K562 (cell line): ENCODE measurements at regions not wholly inside any gene's neighbourhood (a gene's known extent, or its start where the extent isn't known, plus 50 kb on each side); places are given as distances from the start of the nearest gene placed in this dataset.

ENCODE experiments used
- CEBPG ChIP-seq, 3 experiments: fragments of 200-800 bp in 1 of 3; sonication (Bioruptor generic) in 1 of 3; sonication (generic) in 1 of 3; formaldehyde crosslinking in 1 of 3; IDR thresholded peaks in 2 of 3; conservative IDR thresholded peaks in 1 of 3; 2 replicates each; pipeline versions ENCODE4 v1.6.1 to v1.8.0; 2016 to 2022; ENCODE audit warnings: missing compliant biosample characterization in 2 of 3, missing genetic modification characterization in 2 of 3, mild to moderate bottlenecking in 1 of 3, missing genetic modification reagents in 1 of 3
- CREM ChIP-seq: IDR thresholded peaks from 2 replicates; pipeline ENCODE4 v1.6.1; 2014; ENCODE audit warnings: antibody characterized with exemption, low read depth
- CTBP1 ChIP-seq: fragments of 450-650 bp; IDR thresholded peaks from 2 replicates; pipeline ENCODE4 v1.6.1; 2016; ENCODE audit warnings: borderline replicate concordance
- DACH1 ChIP-seq: fragments of 450-650 bp; IDR thresholded peaks from 2 replicates; pipeline ENCODE4 v1.6.1; 2018; ENCODE audit not compliant: partially characterized antibody
- ESRRA ChIP-seq: fragments of 450-650 bp; IDR thresholded peaks from 2 replicates; pipeline ENCODE4 v1.6.1; 2014; ENCODE audit warnings: low read depth, mild to moderate bottlenecking, moderate library complexity, borderline replicate concordance
- FOSL1 ChIP-seq: fragments of 200-800 bp; sonication (Bioruptor generic); conservative IDR thresholded peaks from 2 replicates; pipeline ENCODE4 v1.6.1; 2016; ENCODE audit warnings: missing genetic modification characterization, missing compliant biosample characterization
- FOXJ3 ChIP-seq: sonication (generic); formaldehyde crosslinking; IDR thresholded peaks from 2 replicates; pipeline ENCODE4 v1.4.0; 2020; ENCODE audit warnings: mild to moderate bottlenecking, missing genetic modification reagents
- GATA2 ChIP-seq: sonication (generic); formaldehyde crosslinking; IDR thresholded peaks from 2 replicates; pipeline ENCODE4 v1.4.0; 2020; ENCODE audit warnings: mild to moderate bottlenecking, missing genetic modification reagents
- KDM1A ChIP-seq, 2 experiments: fragments of 450-650 bp; IDR thresholded peaks; 2 replicates each; pipeline ENCODE4 v1.6.1; 2016; ENCODE audit warnings: mild to moderate bottlenecking in 2 of 2
- MTA1 ChIP-seq: fragments of 450-650 bp; IDR thresholded peaks from 2 replicates; pipeline ENCODE4 v1.6.1; 2017; ENCODE audit warnings: borderline replicate concordance
- NONO ChIP-seq, 2 experiments: fragments of 200-400 bp in 1 of 2; fragments of 450-650 bp in 1 of 2; formaldehyde crosslinking in 1 of 2; IDR thresholded peaks; 2 replicates each; pipeline ENCODE4 v1.6.1; 2017; ENCODE audit warnings: low read depth in 2 of 2, mild to moderate bottlenecking in 2 of 2, moderate library complexity in 2 of 2, low read length in 1 of 2
- SMARCA5 ChIP-seq: fragments of 450-650 bp; IDR thresholded peaks from 2 replicates; pipeline ENCODE4 v1.6.1; 2016
- SREBF2 ChIP-seq: sonication (generic); formaldehyde crosslinking; IDR thresholded peaks from 2 replicates; pipeline ENCODE4 v1.4.0; 2020; ENCODE audit warnings: mild to moderate bottlenecking, missing genetic modification reagents
- ZEB2 ChIP-seq: fragments of 450-650 bp; IDR thresholded peaks from 2 replicates; pipeline ENCODE4 v1.6.1; 2016
- ZKSCAN3 ChIP-seq: fragments of 250-450 bp; sonication (Bioruptor Pico); IDR thresholded peaks from 2 replicates; pipeline ENCODE4 v1.4.0; 2020
- ZNF184 ChIP-seq: sonication (generic); formaldehyde crosslinking; IDR thresholded peaks from 2 replicates; pipeline ENCODE4 v1.5.0; 2020; ENCODE audit warnings: missing genetic modification reagents
- ZNF239 ChIP-seq: fragments of 250-450 bp; sonication (Bioruptor Pico); IDR thresholded peaks from 2 replicates; pipeline ENCODE4 v1.4.0; 2020; ENCODE audit warnings: mild to moderate bottlenecking
- TF ChIP-seq, protein P1 (sequence below): fragments of 450-650 bp; IDR thresholded peaks from 2 replicates; pipeline ENCODE4 v1.6.1; 2016

DNA sequence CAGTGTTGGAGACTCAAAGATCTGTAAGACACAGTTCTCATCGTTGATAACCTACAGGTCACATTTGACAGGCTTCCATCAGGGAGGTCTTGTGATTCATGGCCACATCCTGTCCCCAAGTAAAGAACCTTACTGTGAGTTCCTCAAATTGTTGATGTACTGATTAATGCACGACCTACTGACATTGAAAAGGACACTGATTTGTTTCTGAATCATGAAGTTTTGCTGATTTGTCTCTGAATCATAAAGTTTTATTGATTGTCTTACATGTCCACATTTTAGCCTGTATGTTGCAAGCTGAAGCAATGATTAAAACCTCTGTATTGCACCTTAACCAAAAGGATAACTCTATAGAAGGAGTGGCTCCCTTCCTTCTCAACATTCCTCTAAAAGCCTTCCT is 476.3 kb upstream of the RUNX1 start (continued):
- TF ChIP-seq GATA2 (0 out of 2 replicates have a peak, but pooled peaks have one; percentile 16), ESRRA (peak; percentile 57; the same call in 1 of the 2 replicates), ZNF184 (CRISPR knock-in tag) (no peak), KDM1A (IDR thresholded peaks at IDR 0.05) (peak; percentile 59 to 69; a peak in 3 of 4 replicates), MTA1 (no peak), CREM (no peak), ZEB2 (0 out of 2 replicates have a peak, but pooled peaks have one; percentile 28), ZKSCAN3 (CRISPR knock-in tag) (no peak), SREBF2 (CRISPR knock-in tag) (no peak), SMARCA5 (no peak), CEBPG (CRISPR knock-in tag; IDR thresholded peaks at IDR 0.05) (no peak), CEBPG (tag; conservative IDR thresholded peaks at IDR 0.05 in 1 of 2, IDR thresholded peaks at IDR 0.05 in 1 of 2) (peak in 1 of 2 experiments; percentile 84; a peak in 2 of 4 replicates), NONO (IDR thresholded peaks at IDR 0.05; ENCODE audit: low read depth in 2 of 2, low read length in 1 of 2) (no peak), ZNF239 (CRISPR knock-in tag) (no peak), DACH1 (no peak), FOXJ3 (CRISPR knock-in tag) (no peak), FOSL1 (tag) (peak; percentile 81), CTBP1 (peak; percentile 31; the same call in 1 of the 2 replicates)
- TF ChIP-seq, protein P1, sequence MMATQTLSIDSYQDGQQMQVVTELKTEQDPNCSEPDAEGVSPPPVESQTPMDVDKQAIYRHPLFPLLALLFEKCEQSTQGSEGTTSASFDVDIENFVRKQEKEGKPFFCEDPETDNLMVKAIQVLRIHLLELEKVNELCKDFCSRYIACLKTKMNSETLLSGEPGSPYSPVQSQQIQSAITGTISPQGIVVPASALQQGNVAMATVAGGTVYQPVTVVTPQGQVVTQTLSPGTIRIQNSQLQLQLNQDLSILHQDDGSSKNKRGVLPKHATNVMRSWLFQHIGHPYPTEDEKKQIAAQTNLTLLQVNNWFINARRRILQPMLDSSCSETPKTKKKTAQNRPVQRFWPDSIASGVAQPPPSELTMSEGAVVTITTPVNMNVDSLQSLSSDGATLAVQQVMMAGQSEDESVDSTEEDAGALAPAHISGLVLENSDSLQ: peak; percentile 70; the same call in 1 of the 2 replicates
- TF ChIP-seq, all 486 proteins: peak for 12
